AG09319 (cell line): ENCODE measurements at regions not wholly inside any gene's neighbourhood (a gene's known extent, or its start where the extent isn't known, plus 50 kb on each side); places are given as distances from the start of the nearest gene placed in this dataset.

ENCODE experiments used
- DNase-seq: peaks from one replicate; pipeline ENCODE4 v3.0.0-alpha.2; 2010; ENCODE audit warnings: low read depth; ENCODE audit errors: extremely low read depth
- CTCF ChIP-seq: IDR thresholded peaks from 2 replicates; pipeline ENCODE4 v1.5.1; 2011; ENCODE audit warnings: low read depth, mild to moderate bottlenecking, inconsistent platforms, low read length, moderate library complexity

- no peak for DNase-seq
- TF ChIP-seq CTCF = no peak
Observed at GRCh38 chr2:8589721-8590120, 92.1 kb upstream of the ID2 start.

- no peak for DNase-seq
- no peak for TF ChIP-seq CTCF
Observed at GRCh38 chr2:8590938-8591337, 90.9 kb upstream of the ID2 start.

GRCh38 chr2:8592736-8593135 lies 89.1 kb upstream of the ID2 start:
- no peak for DNase-seq

GRCh38 chr2:8593243-8593642 lies 88.6 kb upstream of the ID2 start:
- no peak for TF ChIP-seq CTCF
- DNase-seq = no peak

More at GRCh38 chr2:8592736-8593135, 89.1 kb upstream of the ID2 start:
- no peak for TF ChIP-seq CTCF

- TF ChIP-seq CTCF = no peak
- no peak for DNase-seq
Observed at GRCh38 chr2:8594731-8595427, 87.0 kb upstream of the ID2 start.

- no peak for TF ChIP-seq CTCF
- DNase-seq = no peak
Observed at GRCh38 chr2:8595428-8595805, 86.4 kb upstream of the ID2 start.

- no peak for TF ChIP-seq CTCF
- no peak for DNase-seq
Observed at GRCh38 chr2:8595811-8596600, 85.8 kb upstream of the ID2 start.
